ENCODE measurements at regions not wholly inside any gene's neighbourhood (a gene's known extent, or its start where the extent isn't known, plus 50 kb on each side); places are given as distances from the start of the nearest gene placed in this dataset.
"Not testable (repeated sequence)": the region's sequence is repeated elsewhere in the genome, so short reads cannot be mapped to it uniquely, and the experiment has no call there.

- not testable (repeated sequence) for TF ChIP-seq GLIS3 (CRISPR knock-in tag; IDR thresholded peaks at IDR 0.05); POU6F1 (CRISPR knock-in tag; IDR thresholded peaks at IDR 0.05; ENCODE audit: borderline replicate concordance, low read depth); ARNTL (CRISPR knock-in tag; IDR thresholded peaks at IDR 0.05; ENCODE audit: borderline replicate concordance, low read depth); PATZ1 (CRISPR knock-in tag; IDR thresholded peaks at IDR 0.05; ENCODE audit: borderline replicate concordance); SNAI2 (CRISPR knock-in tag; IDR thresholded peaks at IDR 0.05); ISL1 (CRISPR knock-in tag; IDR thresholded peaks at IDR 0.05); ZC3H10 (CRISPR knock-in tag; IDR thresholded peaks at IDR 0.05); CREB5 (CRISPR knock-in tag; IDR thresholded peaks at IDR 0.05; ENCODE audit: low read depth)
Measured at GRCh38 chr7:153776940-153777339, 275.3 kb upstream of the DPP6 start.

Data from SK-N-SH treated with all-trans-retinoic acid at 6 μM for 48 hours (cell line).